BLaER1 treated with 17β-estradiol and CSF1 and Interleukin-3, amounts not matched to agents 10 nM and 100 nM (cell line): ENCODE measurements at regions not wholly inside any gene's neighbourhood (a gene's known extent, or its start where the extent isn't known, plus 50 kb on each side); places are given as distances from the start of the nearest gene placed in this dataset.

Experiments
- H3K27ac ChIP-seq, 11 experiments: shearing (Covaris generic); formaldehyde crosslinking; 2 replicates each; pipeline ENCODE4 v1.8.1; 2022
- H3K27me3 ChIP-seq, 11 experiments: shearing (Covaris generic); formaldehyde crosslinking; 2 replicates each; pipeline ENCODE4 v1.8.1; 2022
- H3K36me3 ChIP-seq, 11 experiments: shearing (Covaris generic); formaldehyde crosslinking; 2 replicates each; pipeline ENCODE4 v1.8.1; 2022
- H3K4me1 ChIP-seq, 10 experiments: shearing (Covaris generic); formaldehyde crosslinking; 2 replicates each; pipeline ENCODE4 v1.8.1; 2022
- H3K4me2 ChIP-seq, 11 experiments: shearing (Covaris generic); formaldehyde crosslinking; 2 replicates each; pipeline ENCODE4 v1.8.1; 2022
- H3K4me3 ChIP-seq, 10 experiments: shearing (Covaris generic); formaldehyde crosslinking; 2 replicates each; pipeline ENCODE4 v1.8.1; 2022
- H3K9ac ChIP-seq, 11 experiments: shearing (Covaris generic); formaldehyde crosslinking; 2 replicates each; pipeline ENCODE4 v1.8.1; 2022
- H3K9me3 ChIP-seq, 11 experiments: shearing (Covaris generic); formaldehyde crosslinking; replicated peaks in 1 of 11; 2 replicates each; pipeline ENCODE4 v1.8.1; 2022
- H4K20me1 ChIP-seq, 11 experiments: shearing (Covaris generic); formaldehyde crosslinking; 2 replicates each; pipeline ENCODE4 v1.8.1; 2022
- Cebpa-rat ChIP-seq, 11 experiments: shearing (Covaris generic); IDR thresholded peaks; 2 replicates each; pipeline ENCODE4 v1.8.1; 2022

DNA sequence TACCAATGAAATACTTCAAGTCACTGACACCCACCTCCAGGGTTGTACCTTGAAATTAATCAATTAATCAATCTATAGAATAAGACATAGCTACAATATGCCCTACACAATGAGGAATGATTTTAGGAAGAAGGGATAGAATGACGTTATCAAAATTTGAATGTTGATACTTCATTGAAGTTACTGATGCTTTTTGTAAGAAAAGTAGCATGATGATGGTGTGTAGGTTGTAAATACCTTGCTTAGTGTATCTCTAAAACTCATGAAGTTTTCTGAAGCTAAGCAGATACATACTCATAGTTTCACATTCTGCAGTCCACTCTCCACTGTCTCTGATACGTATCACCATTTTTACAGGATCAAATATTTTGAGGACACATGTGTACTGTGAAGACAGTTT is 670.4 kb upstream of the GOT2 start:
- Histone ChIP-seq H3K36me3 (no peaks in the 10 kb centered on the region), H3K4me2 (no peak overlapping the region), H3K9me3 (peaks cover 0 to 5% (median 0%) of the 10 kb centered on the region in 11 experiments; a peak in 1 of 22 replicates), H3K27me3 (no peaks in the 10 kb centered on the region), H4K20me1 (no peaks in the 10 kb centered on the region), H3K27ac (no peak overlapping the region), H3K9ac (no peak overlapping the region), H3K4me3 (no peak overlapping the region), H3K4me1 (no peaks in the 10 kb centered on the region)
- TF ChIP-seq Cebpa-rat (IDR thresholded peaks at IDR 0.05): no peak

DNA sequence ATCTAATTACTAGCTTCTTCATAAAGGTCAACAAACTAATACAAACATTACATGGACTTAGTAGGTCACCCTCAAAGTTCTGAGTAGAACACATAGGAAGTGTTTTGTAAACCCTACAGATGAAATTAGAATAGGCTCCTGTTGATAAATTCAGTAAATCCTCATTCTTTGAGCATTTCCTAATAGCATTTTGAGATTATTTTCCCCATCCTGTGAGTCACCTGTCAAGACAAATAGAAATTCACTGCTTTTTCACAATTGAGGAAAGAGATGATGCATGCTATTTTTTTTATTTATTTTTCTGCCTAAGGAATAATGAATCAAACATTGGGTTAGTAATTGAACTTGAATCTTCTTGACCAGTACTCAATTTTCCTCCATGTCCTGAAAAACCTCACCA is 666.7 kb upstream of the GOT2 start:
- H3K4me1 ChIP-seq: no peaks in the 10 kb centered on the region
- no peaks in the 10 kb centered on the region for H3K9me3 ChIP-seq
- H3K4me3 ChIP-seq: no peak overlapping the region
- no peak overlapping the region for H3K4me2 ChIP-seq
- no peaks in the 10 kb centered on the region for H3K36me3 ChIP-seq
- TF ChIP-seq Cebpa-rat (IDR thresholded peaks at IDR 0.05): no peak
- no peak overlapping the region for H3K9ac ChIP-seq
- H3K27ac ChIP-seq: no peak overlapping the region
- H3K27me3 ChIP-seq: no peaks in the 10 kb centered on the region
- H4K20me1 ChIP-seq: no peaks in the 10 kb centered on the region

DNA sequence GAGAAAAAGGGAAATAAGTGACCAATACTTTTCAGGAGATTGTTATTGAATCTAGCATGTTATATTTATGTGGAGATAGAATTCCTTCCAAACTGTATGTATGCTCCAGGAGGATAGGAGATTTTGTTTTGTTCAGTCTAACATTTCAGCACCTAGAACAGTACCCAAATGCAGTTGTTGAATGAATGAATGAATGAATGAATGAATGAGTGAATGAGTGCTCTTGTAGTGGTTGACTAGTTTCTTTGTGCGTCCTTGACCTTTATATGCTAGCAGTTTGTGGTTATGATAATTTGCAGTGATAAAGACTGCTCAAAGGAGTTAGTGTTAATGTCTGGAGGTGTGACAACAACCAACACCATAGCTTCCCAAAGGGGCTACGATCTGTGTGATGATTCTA is 663.5 kb upstream of the GOT2 start:
- no peak overlapping the region for H3K9ac ChIP-seq
- TF ChIP-seq Cebpa-rat (IDR thresholded peaks at IDR 0.05): no peak
- no peaks in the 10 kb centered on the region for H3K27me3 ChIP-seq
- no peak overlapping the region for H3K4me2 ChIP-seq
- no peaks in the 10 kb centered on the region for H3K36me3 ChIP-seq
- H3K4me3 ChIP-seq: no peak overlapping the region
- no peaks in the 10 kb centered on the region for H4K20me1 ChIP-seq
- H3K4me1 ChIP-seq: no peaks in the 10 kb centered on the region
- H3K9me3 ChIP-seq: no peaks in the 10 kb centered on the region
- no peak overlapping the region for H3K27ac ChIP-seq

DNA sequence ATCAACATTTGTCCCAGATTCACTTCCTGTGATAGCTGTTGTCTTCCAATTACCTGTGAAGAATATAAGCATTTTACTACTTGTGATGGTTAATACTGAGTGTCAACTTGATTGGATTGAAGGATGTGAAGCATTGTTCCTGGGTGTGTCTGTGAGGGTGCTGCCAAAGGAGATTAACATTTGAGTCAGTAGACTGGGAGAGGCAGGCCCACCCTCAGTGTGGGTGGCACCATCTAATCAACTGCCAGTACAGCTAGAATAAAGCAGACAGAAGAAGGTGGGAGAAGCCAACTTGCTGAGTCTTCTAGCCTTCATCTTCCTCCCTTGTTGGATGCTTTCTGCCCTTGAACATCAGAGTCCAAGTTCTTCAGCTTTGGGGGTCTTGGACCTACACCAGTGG is 660.4 kb upstream of the GOT2 start:
- no peaks in the 10 kb centered on the region for H3K4me1 ChIP-seq
- H3K27ac ChIP-seq: no peak overlapping the region
- H4K20me1 ChIP-seq: no peaks in the 10 kb centered on the region; a peak in 1 of 22 replicates
- no peaks in the 10 kb centered on the region for H3K36me3 ChIP-seq
- H3K4me2 ChIP-seq: no peak overlapping the region
- TF ChIP-seq Cebpa-rat (IDR thresholded peaks at IDR 0.05): no peak
- no peaks in the 10 kb centered on the region for H3K27me3 ChIP-seq
- H3K9ac ChIP-seq: no peak overlapping the region
- no peaks in the 10 kb centered on the region for H3K9me3 ChIP-seq
- no peak overlapping the region for H3K4me3 ChIP-seq

DNA sequence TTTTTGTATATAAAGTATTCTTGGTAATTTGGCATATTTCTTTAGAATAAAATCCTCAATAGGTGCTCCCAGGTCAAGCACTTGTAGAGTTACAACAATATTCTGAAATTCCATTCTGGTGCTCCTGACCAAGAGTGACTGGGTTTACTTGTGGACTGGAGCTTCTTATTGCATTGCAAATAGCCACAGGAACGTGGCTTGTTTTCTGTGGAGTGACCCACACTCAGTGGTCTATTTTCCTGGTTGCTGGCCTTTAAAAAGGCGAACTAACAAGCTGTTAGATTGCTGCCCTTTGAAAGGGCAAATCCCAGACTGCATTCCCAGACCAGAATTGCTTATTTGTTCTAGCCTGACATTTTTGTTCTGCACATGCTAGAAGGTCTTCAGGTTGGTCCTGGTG is 658.8 kb upstream of the GOT2 start:
- H3K4me2 ChIP-seq: no peak overlapping the region
- no peaks in the 10 kb centered on the region for H3K27me3 ChIP-seq
- no peak overlapping the region for H3K4me3 ChIP-seq
- H3K27ac ChIP-seq: no peak overlapping the region
- no peak overlapping the region for H3K9ac ChIP-seq
- no peaks in the 10 kb centered on the region for H3K9me3 ChIP-seq
- H4K20me1 ChIP-seq: no peaks in the 10 kb centered on the region; a peak in 1 of 22 replicates
- H3K4me1 ChIP-seq: no peaks in the 10 kb centered on the region
- no peaks in the 10 kb centered on the region for H3K36me3 ChIP-seq
- no peak for TF ChIP-seq Cebpa-rat (IDR thresholded peaks at IDR 0.05)

DNA sequence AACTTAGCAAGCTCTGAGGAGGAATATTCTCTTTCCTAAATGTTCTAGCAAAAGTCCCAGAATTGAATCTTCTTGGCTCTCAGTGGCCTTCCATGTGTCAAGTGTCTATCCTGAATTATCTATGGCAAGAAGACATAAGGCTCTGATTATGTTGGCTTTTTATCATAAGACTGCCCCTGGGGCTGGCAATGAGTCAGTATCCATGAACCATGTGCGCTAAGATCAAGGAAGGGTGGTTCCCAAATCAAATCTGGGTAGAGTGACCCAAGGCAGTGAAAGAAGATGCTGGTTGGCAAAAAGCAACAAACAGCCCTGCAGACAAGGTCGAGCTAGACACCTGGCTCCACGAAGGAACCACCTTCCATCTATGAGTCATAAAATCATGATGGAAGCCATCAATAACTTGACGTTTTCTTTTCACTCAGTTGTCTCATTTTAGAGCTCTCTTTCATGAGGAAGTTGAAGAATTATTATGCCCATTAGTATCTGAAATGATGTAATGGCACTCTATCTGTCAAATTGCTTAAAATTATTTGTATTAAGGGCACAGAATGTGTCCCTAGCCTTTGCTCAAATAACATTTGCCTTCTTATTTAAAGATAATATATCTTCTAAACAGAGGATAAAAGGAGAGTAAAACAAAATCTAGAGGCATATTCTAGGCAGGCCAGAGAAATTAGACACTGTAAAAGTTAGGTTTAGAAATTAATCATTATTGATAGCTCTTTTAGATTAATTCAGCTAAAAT is 657.7 kb upstream of the GOT2 start:
- H3K4me2 ChIP-seq: no peak overlapping the region
- H3K27ac ChIP-seq: no peak overlapping the region
- TF ChIP-seq Cebpa-rat (IDR thresholded peaks at IDR 0.05): no peak

GRCh38 chr16:59385959-59386358 is 651.8 kb upstream of the GOT2 start:
- no peaks in the 10 kb centered on the region for H3K36me3 ChIP-seq
- H3K4me1 ChIP-seq: no peaks in the 10 kb centered on the region
- H3K9ac ChIP-seq: no peak overlapping the region
- H3K4me3 ChIP-seq: no peak overlapping the region
- H3K9me3 ChIP-seq: no peaks in the 10 kb centered on the region
- TF ChIP-seq Cebpa-rat (IDR thresholded peaks at IDR 0.05): no peak
- no peak overlapping the region for H3K27ac ChIP-seq
- H3K4me2 ChIP-seq: no peak overlapping the region
- H4K20me1 ChIP-seq: no peaks in the 10 kb centered on the region
- H3K27me3 ChIP-seq: no peaks in the 10 kb centered on the region

More for the DNA sequence above, 657.7 kb upstream of the GOT2 start:
- Histone ChIP-seq H3K9me3 (no peaks in the 10 kb centered on the region), H3K4me3 (no peak overlapping the region), H3K36me3 (no peaks in the 10 kb centered on the region), H3K4me1 (no peaks in the 10 kb centered on the region), H3K9ac (no peak overlapping the region), H3K27me3 (no peaks in the 10 kb centered on the region), H4K20me1 (no peaks in the 10 kb centered on the region; a peak in 1 of 22 replicates)

DNA sequence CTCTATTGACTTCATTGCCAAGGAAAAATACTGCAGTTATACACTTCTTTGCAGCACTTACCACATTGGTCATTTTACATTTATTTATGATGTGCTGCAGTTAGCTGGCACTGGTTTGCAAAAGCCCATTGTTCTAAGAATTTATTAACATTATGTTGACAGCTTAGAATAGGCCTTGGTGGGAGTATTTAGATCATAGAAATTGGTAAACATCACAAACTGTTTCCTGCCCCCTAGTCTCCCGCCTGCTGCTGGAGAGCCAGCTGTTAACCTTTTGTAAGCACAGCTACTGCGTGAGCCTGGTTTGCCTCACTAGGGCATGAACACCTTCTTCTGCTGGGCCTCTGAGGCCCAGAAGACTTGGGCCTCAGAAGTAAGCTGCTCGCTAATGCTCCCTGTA is 651.4 kb upstream of the GOT2 start:
- no peaks in the 10 kb centered on the region for H4K20me1 ChIP-seq
- no peaks in the 10 kb centered on the region for H3K27me3 ChIP-seq
- no peak overlapping the region for H3K4me3 ChIP-seq
- no peak overlapping the region for H3K4me2 ChIP-seq
- TF ChIP-seq Cebpa-rat (IDR thresholded peaks at IDR 0.05): no peak
- H3K36me3 ChIP-seq: no peaks in the 10 kb centered on the region
- H3K9ac ChIP-seq: no peak overlapping the region
- H3K27ac ChIP-seq: no peak overlapping the region
- H3K9me3 ChIP-seq: no peaks in the 10 kb centered on the region
- H3K4me1 ChIP-seq: no peaks in the 10 kb centered on the region

- H4K20me1 ChIP-seq: no peaks in the 10 kb centered on the region
- H3K4me2 ChIP-seq: no peak overlapping the region
- no peaks in the 10 kb centered on the region for H3K36me3 ChIP-seq
- no peak overlapping the region for H3K27ac ChIP-seq
- no peak for TF ChIP-seq Cebpa-rat (IDR thresholded peaks at IDR 0.05)
- no peak overlapping the region for H3K4me3 ChIP-seq
- H3K9me3 ChIP-seq: no peaks in the 10 kb centered on the region
- no peaks in the 10 kb centered on the region for H3K27me3 ChIP-seq
- no peaks in the 10 kb centered on the region for H3K4me1 ChIP-seq
- H3K9ac ChIP-seq: no peak overlapping the region
These were observed 639.5 kb upstream of the GOT2 start for GRCh38 chr16:59373632-59374031.

GRCh38 chr16:59370717-59371116 is 636.6 kb upstream of the GOT2 start:
- H3K27me3 ChIP-seq: no peaks in the 10 kb centered on the region
- no peak overlapping the region for H3K27ac ChIP-seq
- no peak overlapping the region for H3K4me2 ChIP-seq

More at GRCh38 chr16:59370717-59371116, 636.6 kb upstream of the GOT2 start:
- TF ChIP-seq Cebpa-rat (IDR thresholded peaks at IDR 0.05): no peak
- no peaks in the 10 kb centered on the region for H3K36me3 ChIP-seq
- H3K4me3 ChIP-seq: no peak overlapping the region
- H3K4me1 ChIP-seq: no peaks in the 10 kb centered on the region
- no peaks in the 10 kb centered on the region for H3K9me3 ChIP-seq
- no peak overlapping the region for H3K9ac ChIP-seq
- H4K20me1 ChIP-seq: no peaks in the 10 kb centered on the region
